H7 (cell line): ENCODE measurements at regions not wholly inside any gene's neighbourhood (a gene's known extent, or its start where the extent isn't known, plus 50 kb on each side); places are given as distances from the start of the nearest gene placed in this dataset.

ENCODE experiments used
- DNase-seq: peaks from one replicate; pipeline ENCODE4 v3.0.0; 2012
- H3K27me3 ChIP-seq: 2 replicates; pipeline ENCODE4 v1.6.0; 2011; ENCODE audit warnings: mild to moderate bottlenecking, low read length; ENCODE audit not compliant: control insufficient read depth, insufficient read depth
- H3K36me3 ChIP-seq: replicated peaks from 2 replicates; pipeline ENCODE4 v1.5.1; 2011; ENCODE audit warnings: low read length; ENCODE audit not compliant: control insufficient read depth, insufficient read depth
- H3K4me3 ChIP-seq: 2 replicates; pipeline ENCODE4 v1.5.1; 2011; ENCODE audit warnings: low read depth, mild to moderate bottlenecking, control low read depth, low read length, moderate library complexity; ENCODE audit not compliant: insufficient read depth

DNA sequence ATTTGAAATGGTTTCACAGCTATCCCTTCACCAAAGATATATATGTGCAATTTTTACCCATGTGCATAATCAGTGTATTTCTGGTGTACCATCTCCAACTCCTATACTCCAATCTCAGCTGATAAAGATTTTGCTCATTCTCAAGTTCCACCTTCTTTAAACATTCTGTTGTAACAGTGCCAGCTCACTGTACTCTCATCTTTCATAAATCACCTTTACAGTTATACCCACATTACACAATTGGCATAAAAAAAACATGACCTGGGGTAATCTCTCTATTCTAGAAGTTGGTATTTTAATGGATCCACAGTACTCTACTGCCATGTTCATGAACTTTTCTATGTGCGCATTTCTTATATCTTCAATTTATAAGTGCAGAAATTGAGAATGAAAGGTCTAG is 339.9 kb upstream of the DPH6 start:
- no peaks in the 10 kb centered on the region for H3K36me3 ChIP-seq
- H3K27me3 ChIP-seq, result no peaks in the 10 kb centered on the region
- no peak for DNase-seq
- no peak overlapping the region for H3K4me3 ChIP-seq

DNA sequence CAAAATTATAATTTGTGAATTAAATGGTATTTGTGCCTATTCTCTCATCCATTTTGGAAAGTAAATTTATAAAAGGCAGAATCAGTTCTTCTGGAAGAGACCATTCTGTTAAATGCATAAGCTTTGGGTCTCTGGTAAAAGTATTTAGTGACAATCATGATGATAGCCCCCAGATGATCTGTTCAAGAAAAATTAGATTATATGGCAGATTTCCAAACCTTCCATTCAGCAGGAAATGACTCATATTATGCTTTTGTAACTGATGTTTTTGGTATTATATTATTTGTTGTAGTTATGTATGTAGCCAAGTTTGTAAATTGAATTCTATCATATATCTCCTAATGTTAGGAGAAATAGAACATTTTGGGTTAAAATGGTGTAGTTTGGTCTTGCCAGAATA is 340.8 kb upstream of the DPH6 start:
- Histone ChIP-seq H3K4me3 (no peak overlapping the region), H3K27me3 (no peaks in the 10 kb centered on the region), H3K36me3 (no peaks in the 10 kb centered on the region)
- DNase-seq, result no peak

DNA sequence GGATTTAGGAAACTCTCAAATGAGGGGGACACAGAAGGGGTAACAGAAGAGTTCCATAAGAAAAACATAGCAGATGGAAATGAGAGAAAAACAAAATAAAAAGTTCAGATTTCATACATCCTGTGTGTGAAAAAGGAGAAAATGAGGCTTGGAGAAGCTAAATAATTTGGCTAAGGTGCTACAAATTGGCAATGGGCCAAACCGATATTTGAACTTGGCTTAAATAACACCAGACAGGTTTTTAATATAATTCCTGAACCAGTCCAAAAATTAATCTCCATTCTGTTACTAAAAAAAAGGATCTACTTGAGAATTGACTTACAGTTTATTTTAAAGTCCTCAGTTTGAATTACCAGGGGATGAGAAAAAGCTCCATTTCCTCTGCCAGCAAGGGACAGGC is 342.9 kb upstream of the DPH6 start:
- H3K4me3 ChIP-seq, result no peak overlapping the region
- H3K27me3 ChIP-seq, result no peaks in the 10 kb centered on the region
- H3K36me3 ChIP-seq, result no peaks in the 10 kb centered on the region
- DNase-seq, result no peak

DNA sequence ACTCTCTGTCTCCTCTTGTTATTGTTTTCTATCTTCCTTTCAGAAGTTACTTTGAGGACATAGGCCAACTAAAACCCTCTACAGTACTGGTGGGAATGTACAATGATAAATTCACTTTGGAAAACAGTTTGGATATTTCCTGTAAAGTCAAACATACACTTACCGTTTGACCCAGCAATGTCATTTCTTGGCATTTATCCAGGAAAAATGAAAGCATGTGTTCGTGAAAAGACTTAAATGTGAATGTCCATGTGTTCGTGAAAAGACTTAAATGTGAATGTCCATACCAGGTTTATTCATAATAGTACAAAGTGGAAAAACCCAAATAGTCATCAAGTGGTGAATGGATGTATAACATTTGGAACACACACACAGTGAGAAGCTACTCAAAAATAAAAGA is 361.5 kb upstream of the DPH6 start:
- Histone ChIP-seq H3K36me3 (no peaks in the 10 kb centered on the region), H3K4me3 (no peak overlapping the region), H3K27me3 (no peaks in the 10 kb centered on the region)
- no peak for DNase-seq

DNA sequence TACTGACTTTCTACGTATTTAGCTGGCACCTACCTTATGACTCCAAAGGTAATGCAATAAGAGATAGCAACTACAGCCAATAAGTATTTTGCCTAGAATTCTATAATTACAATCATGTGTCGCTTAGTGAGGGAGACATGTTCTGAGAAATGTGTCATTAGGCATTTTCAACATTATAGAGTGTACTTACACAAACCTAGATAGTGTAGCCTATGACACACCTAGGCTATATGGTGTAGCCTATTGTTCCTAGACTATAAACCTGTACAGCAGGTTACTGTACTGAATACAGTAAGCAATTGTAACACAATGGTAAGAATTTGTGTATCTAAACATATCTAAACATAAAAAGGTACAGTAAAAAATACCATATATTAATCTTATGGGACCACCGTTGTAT is 363.4 kb upstream of the DPH6 start:
- H3K27me3 ChIP-seq, result no peaks in the 10 kb centered on the region
- no peaks in the 10 kb centered on the region for H3K36me3 ChIP-seq
- DNase-seq, result no peak
- no peak overlapping the region for H3K4me3 ChIP-seq

DNA sequence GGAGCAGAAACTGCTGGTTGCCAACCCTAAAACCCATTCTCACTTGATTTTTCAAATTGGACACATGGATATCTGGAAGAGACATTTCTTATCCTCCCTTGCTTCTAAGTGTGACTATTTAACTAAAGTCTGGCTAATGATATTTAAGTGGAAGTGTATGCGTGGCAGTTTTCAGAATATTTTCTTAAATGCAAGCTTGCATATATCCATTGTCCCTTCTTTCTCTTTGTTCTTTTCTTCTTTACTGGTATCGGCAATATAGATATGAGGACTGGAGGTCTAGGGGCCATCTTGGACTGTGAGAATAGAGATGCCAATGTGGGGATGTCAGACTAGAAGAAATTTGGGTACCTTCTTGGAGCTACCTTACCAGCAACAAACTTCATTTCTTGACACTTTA is 364.3 kb upstream of the DPH6 start:
- no peak overlapping the region for H3K4me3 ChIP-seq
- no peaks in the 10 kb centered on the region for H3K27me3 ChIP-seq
- H3K36me3 ChIP-seq, result no peaks in the 10 kb centered on the region
- DNase-seq, result no peak

DNA sequence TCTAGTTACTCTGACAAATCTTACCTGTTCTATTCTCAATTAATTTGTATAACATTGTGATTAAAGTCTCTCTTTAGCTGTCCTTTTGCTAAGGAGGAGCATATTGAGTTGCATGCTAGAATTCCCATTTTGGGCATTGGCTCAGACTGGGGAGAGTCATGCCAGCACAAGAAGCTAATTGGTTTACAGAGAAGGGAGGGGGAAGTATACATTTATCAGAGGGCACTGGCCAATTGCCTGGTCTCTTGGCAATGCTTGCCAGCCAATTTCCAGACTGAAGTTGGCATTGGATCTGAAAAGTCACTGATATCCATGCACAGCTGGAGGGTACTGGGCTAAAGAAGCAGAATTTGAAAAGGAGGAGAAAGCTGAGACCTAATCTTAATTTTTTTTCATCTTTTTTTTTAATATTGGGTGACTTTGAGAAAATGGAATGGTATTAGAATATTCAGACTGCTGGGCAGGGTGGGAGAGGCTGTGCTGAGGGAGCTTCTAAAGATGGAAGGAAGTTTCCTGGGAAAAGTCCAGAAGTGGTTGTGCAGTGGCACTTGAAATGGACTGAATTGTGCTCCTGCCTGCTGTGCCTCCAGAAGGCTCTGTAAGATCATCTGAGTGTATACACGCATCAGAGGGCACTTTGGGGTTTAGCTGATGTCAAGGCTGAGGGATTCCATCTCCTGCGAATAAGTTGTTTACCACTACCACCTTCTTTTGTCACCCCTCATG is 365.2 kb upstream of the DPH6 start:
- H3K27me3 ChIP-seq, result no peaks in the 10 kb centered on the region
- H3K4me3 ChIP-seq, result no peak overlapping the region
- no peak for DNase-seq
- H3K36me3 ChIP-seq, result no peaks in the 10 kb centered on the region

DNA sequence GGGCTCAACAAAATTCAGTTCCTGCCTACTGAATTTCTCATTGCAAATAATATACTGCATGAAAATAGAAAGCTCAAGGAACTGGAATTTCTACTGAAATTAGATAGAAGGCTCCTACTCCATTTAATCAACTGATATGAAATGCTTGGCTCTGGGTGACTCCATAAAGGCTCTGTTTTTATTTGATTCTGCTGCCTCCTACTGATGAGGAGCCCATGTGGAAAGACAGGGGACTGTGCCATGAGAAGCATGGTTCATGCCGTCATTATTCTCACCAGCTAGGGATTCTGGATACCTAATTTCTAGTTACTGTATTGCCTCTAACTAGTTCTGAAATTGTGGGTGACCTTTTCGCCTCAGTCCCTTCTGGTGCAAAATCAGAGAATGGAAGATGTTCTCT is 366.2 kb upstream of the DPH6 start:
- Histone ChIP-seq H3K4me3 (no peak overlapping the region), H3K36me3 (no peaks in the 10 kb centered on the region), H3K27me3 (no peaks in the 10 kb centered on the region)
- DNase-seq, result peak; percentile 12

DNA sequence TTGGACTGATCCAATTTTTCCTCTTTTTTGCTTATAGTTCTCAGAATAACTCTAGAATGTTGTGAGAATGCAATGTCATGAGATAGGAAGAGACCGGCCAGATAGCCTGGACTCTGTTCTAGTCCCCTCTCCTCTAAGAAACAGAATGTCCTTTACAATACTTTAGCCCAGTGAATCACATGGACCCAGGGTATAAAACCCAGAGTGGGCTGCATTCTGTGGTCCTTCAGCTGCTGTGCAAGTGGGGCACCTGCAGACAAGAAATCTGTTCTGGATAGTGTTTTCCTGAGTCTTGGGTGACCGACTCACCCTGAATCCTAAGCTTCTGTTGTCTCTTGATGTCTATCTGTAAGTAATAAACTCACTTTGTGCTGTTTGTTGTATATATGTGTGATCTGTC is 368.6 kb upstream of the DPH6 start:
- Histone ChIP-seq H3K27me3 (no peaks in the 10 kb centered on the region), H3K36me3 (no peaks in the 10 kb centered on the region), H3K4me3 (no peak overlapping the region)
- DNase-seq, result no peak

DNA sequence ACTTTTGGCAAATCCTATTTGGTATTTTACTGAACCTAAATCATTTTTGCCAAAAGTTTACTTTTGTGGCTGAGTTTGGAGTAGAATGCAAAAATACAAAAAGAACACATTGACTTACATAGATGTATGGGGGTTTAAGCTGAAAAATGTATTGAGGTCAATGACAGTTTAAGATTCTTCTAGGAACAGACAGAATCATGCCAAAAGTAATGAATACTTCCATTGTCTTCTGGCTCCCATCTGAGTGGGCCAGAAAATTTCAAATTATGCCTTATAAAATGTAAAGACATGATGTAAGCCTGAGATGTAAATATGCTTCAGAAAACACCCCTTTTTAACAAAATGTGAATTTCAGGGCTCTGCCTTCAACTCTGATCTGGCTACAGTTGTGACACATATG is 375.1 kb upstream of the DPH6 start:
- no peak for DNase-seq

DNA sequence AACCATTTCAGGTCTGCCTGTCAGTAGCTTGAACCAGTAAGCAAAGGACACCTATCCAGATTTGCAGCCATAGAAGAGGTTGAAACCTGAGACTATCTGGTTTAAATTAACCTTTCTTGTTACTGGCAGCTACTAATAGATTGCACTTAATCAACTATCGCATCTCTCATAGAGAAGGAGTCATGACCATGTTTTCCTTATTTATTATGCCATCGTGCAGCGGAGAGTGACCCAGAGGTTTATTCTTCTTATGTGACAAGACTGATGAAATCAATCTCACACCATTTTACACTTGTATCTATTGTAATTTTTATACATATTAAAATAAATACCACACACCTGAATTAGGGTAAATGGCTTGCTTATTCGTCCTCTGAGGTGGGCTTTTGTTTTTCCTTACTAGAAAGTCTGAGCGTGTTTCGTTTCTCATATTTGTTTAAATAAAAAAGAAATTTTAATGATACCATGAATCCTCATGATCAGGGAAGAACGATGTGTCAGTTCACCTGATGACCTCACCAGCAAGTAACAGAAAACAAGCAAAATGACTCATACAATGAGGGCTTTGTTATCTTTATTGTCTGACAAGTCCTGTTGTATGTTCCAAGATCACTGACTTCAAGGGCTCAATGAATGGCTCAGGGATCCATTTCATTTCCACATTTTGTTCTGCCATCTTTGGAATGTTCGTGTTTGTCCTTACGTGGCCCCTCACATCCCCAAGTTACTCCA is 379.5 kb upstream of the DPH6 start:
- H3K4me3 ChIP-seq, result no peak overlapping the region
- no peaks in the 10 kb centered on the region for H3K36me3 ChIP-seq
- H3K27me3 ChIP-seq, result no peaks in the 10 kb centered on the region
- no peak for DNase-seq

More for the DNA sequence above, 375.1 kb upstream of the DPH6 start:
- Histone ChIP-seq H3K36me3 (no peaks in the 10 kb centered on the region), H3K27me3 (no peaks in the 10 kb centered on the region), H3K4me3 (no peak overlapping the region)

DNA sequence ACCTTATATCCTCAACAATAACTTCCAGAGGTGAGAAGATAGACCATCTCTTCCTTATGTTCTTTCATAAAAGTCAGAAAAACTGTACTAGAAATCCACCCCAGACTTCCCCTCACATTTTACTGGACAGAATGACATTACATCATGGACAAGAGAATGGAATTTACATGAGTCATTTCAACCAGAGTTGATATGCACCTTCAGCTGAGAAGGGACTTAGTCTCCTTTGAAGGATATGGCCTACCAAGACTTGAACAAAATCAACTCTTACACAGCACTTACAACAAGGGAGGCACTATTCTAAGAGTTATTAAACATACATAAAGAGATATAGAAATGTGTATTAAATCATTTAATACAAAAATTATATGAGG is 380.0 kb upstream of the DPH6 start:
- no peak for DNase-seq
- H3K36me3 ChIP-seq, result no peaks in the 10 kb centered on the region
- no peak overlapping the region for H3K4me3 ChIP-seq
- H3K27me3 ChIP-seq, result no peaks in the 10 kb centered on the region

DNA sequence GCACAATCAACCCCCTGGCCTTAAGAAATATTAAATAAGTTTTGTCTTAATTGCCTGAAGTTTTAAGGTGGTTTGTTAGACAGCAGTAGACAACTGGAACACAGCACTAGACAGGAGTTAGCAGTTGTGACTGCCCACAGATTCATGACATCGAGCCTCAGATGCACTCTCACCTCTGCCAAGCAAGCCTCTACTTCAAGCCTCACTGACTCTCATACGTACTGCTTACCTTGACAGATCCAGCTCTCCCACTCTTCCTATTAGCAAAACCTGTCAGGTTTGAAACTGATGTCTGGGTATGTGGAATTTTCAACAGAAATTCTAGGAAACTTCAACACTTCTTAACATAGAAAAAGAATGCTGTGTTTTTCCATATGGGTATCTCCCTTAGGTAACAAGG is 382.9 kb upstream of the DPH6 start:
- H3K4me3 ChIP-seq, result no peak overlapping the region
- H3K27me3 ChIP-seq, result no peaks in the 10 kb centered on the region
- H3K36me3 ChIP-seq, result no peaks in the 10 kb centered on the region

DNA sequence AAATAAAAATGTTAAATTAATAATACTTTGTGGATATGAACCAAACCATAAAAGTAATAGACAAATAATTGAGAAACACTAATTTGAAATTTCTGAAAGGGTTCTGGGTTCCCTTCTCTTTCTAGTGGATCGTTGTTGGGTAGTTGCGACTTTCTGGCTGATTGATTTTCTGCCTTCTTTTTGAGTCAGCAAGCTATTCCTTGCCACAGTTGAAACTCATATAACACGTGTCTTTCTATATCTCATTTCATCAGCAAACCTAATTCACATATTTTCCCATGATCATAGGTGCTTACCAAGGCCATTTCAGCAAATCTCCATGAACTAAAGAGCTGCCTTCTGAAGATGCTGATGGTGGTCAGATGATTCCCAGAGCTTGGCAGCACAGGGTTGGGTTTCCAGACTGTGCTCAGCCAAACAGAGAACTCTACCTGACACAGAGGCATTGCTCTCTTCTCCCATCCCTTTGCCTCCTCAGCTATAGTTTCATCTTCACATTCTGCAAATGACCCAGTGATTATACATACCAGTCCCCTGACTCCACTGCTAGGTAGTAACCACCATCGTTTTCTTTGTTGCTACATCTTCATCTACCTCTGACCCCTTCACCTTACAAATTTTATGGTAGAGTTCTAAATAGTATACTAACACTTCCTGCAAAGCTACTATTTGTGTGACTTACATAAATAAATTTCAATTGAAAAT is 383.9 kb upstream of the DPH6 start:
- no peak for DNase-seq
- Histone ChIP-seq H3K36me3 (no peaks in the 10 kb centered on the region), H3K27me3 (no peaks in the 10 kb centered on the region), H3K4me3 (no peak overlapping the region)

More for the DNA sequence above, 382.9 kb upstream of the DPH6 start:
- no peak for DNase-seq

DNA sequence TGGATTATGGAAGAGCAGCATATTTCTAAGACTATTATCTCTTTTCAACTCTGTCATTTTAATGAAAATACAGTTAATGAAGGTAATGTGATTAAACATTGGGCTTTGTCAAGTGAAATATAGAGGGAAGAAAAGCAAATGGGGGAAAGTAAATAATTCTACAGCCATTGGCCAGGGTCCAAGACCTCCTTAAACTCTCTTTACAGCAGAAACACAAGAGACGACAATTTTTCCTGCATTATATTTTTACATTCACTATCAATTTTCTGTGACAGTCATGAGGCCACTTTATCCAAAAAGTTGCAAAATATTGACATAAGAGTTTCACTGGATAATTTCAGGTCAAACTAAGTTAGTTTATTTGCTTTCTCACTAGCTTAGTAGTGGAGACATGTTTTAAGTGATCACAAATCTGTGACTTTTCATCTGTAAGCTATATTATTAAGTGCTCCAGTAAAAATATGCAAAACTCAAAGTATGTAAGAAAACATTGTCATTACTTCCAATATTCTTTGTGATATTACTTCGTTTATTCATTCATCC is 385.9 kb upstream of the DPH6 start:
- no peaks in the 10 kb centered on the region for H3K36me3 ChIP-seq
- DNase-seq, result no peak
- H3K27me3 ChIP-seq, result no peaks in the 10 kb centered on the region
- no peak overlapping the region for H3K4me3 ChIP-seq
